Endothelial cell (in vitro differentiated cells): ENCODE measurements at regions not wholly inside any gene's neighbourhood (a gene's known extent, or its start where the extent isn't known, plus 50 kb on each side); places are given as distances from the start of the nearest gene placed in this dataset.

Experiments
- DNase-seq: peaks from one replicate; pipeline ENCODE4 v3.0.0; 2021; ENCODE audit warnings: low spot score
- H3K27ac Mint-ChIP-seq: one replicate; pipeline ENCODE4 v1.8.0; 2021; ENCODE audit warnings: mixed read lengths, inconsistent platforms; ENCODE audit not compliant: unreplicated experiment
- H3K27me3 Mint-ChIP-seq: one replicate; pipeline ENCODE4 v1.8.0; 2021; ENCODE audit warnings: mild to moderate bottlenecking, moderate library complexity, mixed read lengths, inconsistent platforms; ENCODE audit not compliant: unreplicated experiment
- H3K36me3 Mint-ChIP-seq: one replicate; pipeline ENCODE4 v1.8.0; 2021; ENCODE audit warnings: mild to moderate bottlenecking, low read depth, mixed read lengths, inconsistent platforms; ENCODE audit not compliant: unreplicated experiment
- H3K4me1 Mint-ChIP-seq: one replicate; pipeline ENCODE4 v1.8.0; 2021; ENCODE audit warnings: mild to moderate bottlenecking, mixed read lengths, inconsistent platforms; ENCODE audit not compliant: unreplicated experiment
- H3K4me3 Mint-ChIP-seq: one replicate; pipeline ENCODE4 v1.8.0; 2021; ENCODE audit warnings: mild to moderate bottlenecking, mixed read lengths, inconsistent platforms; ENCODE audit not compliant: unreplicated experiment
- H3K9me3 Mint-ChIP-seq: one replicate; pipeline ENCODE4 v1.8.0; 2021; ENCODE audit warnings: mixed read lengths, inconsistent platforms; ENCODE audit not compliant: unreplicated experiment
- TF ChIP-seq, protein P1 (sequence below): fragments of 200-600 bp; sonication (generic); IDR thresholded peaks from one replicate; pipeline ENCODE4 v1.5.0; 2021; ENCODE audit warnings: antibody characterized with exemption; ENCODE audit not compliant: unreplicated experiment

DNA sequence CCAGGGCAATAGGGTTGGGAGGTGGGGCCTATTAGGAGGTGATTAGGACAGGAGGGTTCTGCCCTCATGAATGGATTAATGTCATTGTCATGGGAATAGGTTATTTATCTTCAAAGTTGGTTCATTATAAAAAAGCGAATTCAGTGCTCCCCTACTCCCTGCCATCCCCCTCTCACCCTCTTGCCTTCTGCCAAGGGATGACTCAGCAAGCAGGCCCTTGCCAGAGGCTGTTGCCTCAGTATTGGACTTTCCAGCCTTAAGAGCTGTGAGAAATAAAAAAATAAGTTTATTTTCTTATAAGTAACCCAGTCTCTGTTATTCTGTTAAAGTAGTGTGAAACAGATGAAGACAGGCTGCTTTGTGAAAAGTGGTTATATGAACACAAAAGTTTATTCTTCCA, 381.1 kb upstream of the ZFP64 start:
- Mint-ChIP-seq H3K4me3 (no peak overlapping the region), H3K27ac (no peak overlapping the region), H3K4me1 (peaks cover 2% of the 10 kb centered on the region), H3K9me3 (no peaks in the 10 kb centered on the region), H3K36me3 (no peaks in the 10 kb centered on the region), H3K27me3 (no peaks in the 10 kb centered on the region)
- DNase-seq, result no peak
- TF ChIP-seq, protein P1, sequence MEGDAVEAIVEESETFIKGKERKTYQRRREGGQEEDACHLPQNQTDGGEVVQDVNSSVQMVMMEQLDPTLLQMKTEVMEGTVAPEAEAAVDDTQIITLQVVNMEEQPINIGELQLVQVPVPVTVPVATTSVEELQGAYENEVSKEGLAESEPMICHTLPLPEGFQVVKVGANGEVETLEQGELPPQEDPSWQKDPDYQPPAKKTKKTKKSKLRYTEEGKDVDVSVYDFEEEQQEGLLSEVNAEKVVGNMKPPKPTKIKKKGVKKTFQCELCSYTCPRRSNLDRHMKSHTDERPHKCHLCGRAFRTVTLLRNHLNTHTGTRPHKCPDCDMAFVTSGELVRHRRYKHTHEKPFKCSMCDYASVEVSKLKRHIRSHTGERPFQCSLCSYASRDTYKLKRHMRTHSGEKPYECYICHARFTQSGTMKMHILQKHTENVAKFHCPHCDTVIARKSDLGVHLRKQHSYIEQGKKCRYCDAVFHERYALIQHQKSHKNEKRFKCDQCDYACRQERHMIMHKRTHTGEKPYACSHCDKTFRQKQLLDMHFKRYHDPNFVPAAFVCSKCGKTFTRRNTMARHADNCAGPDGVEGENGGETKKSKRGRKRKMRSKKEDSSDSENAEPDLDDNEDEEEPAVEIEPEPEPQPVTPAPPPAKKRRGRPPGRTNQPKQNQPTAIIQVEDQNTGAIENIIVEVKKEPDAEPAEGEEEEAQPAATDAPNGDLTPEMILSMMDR, result no peak

DNA sequence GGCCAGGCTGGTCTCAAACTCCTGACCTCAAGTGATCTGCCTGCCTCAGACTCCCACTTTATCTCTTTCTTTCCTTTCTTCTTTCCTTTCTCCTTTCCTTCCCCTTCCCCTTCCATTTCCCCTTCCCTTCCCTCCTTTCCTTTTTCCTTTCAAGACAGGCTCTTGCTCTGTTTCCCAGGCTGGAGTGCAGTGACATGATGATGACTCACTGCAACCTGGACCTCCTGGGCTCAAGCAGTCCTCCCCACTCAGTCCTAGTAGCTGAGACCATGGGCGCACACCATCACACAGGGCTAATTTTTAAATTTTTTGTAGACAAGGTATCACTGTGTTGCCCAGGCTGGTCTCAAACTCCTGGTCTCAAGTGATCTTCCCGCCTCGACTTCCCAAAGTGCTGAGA, 377.6 kb upstream of the ZFP64 start:
- peaks cover 2% of the 10 kb centered on the region for H3K4me1 Mint-ChIP-seq
- no peaks in the 10 kb centered on the region for H3K9me3 Mint-ChIP-seq
- TF ChIP-seq, protein P1, result no peak
- DNase-seq, result no peak
- H3K36me3 Mint-ChIP-seq, result no peaks in the 10 kb centered on the region
- no peaks in the 10 kb centered on the region for H3K27me3 Mint-ChIP-seq
- H3K27ac Mint-ChIP-seq, result no peak overlapping the region
- H3K4me3 Mint-ChIP-seq, result no peak overlapping the region

DNA sequence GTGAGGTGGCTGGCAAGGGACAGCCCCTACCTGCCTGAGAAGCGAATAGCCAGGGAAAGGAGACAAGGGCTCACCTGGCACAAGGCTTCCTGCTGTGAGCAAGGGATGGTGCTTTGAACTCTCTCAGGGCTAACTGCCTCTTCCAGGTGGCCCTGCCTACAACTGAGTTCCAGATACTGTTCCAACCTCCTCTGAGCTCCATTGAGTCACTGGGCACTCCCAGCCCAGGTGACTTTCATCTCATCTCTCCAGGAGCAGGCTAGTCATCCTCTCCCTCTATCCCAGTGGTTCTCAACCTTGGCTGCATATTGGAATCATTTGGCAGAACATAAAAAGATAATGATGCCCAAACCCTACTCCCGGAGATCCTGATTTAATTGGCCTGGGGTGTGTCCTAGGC, 374.0 kb upstream of the ZFP64 start:
- Mint-ChIP-seq H3K9me3 (no peaks in the 10 kb centered on the region), H3K27me3 (no peaks in the 10 kb centered on the region), H3K27ac (no peak overlapping the region), H3K36me3 (no peaks in the 10 kb centered on the region), H3K4me3 (no peak overlapping the region), H3K4me1 (peaks cover 2% of the 10 kb centered on the region)
- TF ChIP-seq, protein P1, result no peak
- DNase-seq, result no peak

DNA sequence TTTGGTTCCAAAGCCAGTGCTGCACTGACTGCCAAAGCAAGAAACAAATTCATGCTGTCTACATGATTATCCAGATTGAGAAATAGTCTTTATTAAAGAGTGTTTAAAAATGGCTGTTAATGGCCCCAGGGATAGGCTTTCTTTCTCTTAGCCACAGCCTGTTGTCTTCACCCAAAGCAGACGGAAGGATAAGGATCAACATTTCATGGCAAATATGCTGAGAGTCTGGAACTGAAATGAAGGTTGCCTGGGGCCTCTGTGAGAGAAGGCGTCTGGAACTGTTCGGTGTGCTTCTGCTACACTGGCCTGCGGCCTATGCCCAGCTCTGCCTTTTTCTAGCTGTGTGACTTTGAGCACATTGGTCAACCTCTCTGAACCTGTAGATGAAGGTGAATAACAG, 373.0 kb upstream of the ZFP64 start:
- H3K36me3 Mint-ChIP-seq, result no peaks in the 10 kb centered on the region
- DNase-seq, result no peak

DNA sequence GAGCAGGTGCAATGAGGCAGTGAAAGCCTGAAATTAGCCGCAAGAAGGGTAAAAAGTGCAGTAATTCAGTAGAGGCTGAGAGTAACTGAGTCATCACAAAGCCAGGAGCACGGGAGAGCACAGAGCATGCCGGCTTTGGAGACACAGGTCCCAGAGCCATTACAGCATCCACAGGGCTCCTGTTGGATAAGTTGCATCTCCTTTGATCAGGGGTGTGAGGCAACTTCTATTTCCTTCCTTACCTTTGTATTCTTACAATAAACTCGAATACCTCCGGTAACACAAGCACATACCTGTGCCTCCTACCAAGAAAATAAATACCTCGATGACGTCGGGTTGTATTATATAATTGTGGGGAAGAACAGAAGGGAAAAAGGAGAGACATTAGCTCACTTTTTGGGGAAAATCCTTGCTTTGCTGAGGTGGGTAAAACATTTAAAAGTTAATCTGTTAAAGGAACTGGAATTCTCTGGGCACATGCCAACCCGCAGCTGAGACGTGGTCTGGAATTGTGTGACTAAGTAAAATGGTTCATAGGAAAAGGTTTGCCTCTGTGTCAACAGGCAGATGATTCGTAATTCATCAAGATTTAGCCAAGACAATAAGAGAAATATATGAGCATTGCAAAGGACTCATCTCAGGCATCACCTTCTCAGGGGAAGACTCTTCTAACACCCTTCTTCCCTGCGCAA, 360.7 kb upstream of the ZFP64 start:
- no peak overlapping the region for H3K4me3 Mint-ChIP-seq
- H3K27me3 Mint-ChIP-seq, result no peaks in the 10 kb centered on the region
- TF ChIP-seq, protein P1, result no peak
- H3K27ac Mint-ChIP-seq, result no peak overlapping the region
- DNase-seq, result no peak
- no peaks in the 10 kb centered on the region for H3K36me3 Mint-ChIP-seq
- no peaks in the 10 kb centered on the region for H3K4me1 Mint-ChIP-seq
- no peaks in the 10 kb centered on the region for H3K9me3 Mint-ChIP-seq

More for the DNA sequence above, 373.0 kb upstream of the ZFP64 start:
- Mint-ChIP-seq H3K4me1 (no peaks in the 10 kb centered on the region), H3K9me3 (no peaks in the 10 kb centered on the region), H3K27me3 (no peaks in the 10 kb centered on the region), H3K27ac (no peak overlapping the region), H3K4me3 (no peak overlapping the region)
- TF ChIP-seq, protein P1, result no peak
